HG03354 (cell line): ENCODE measurements at regions not wholly inside any gene's neighbourhood (a gene's known extent, or its start where the extent isn't known, plus 50 kb on each side); places are given as distances from the start of the nearest gene placed in this dataset.

Experiments used
- ATAC-seq: cut with Tn5 transposase; IDR thresholded peaks from one replicate; pipeline ENCODE4 v1.9.1; 2021; ENCODE audit warnings: mild to moderate bottlenecking; ENCODE audit not compliant: unreplicated experiment, poor library complexity, severe bottlenecking

- ATAC-seq: no peak
Observed at GRCh38 chr18:70991577-70991976, 702.7 kb downstream of the SOCS6 start.

- ATAC-seq: no peak
Observed at GRCh38 chr18:70985948-70986347, 697.1 kb downstream of the SOCS6 start.

- no peak for ATAC-seq
Observed at GRCh38 chr18:70982292-70982691, 693.4 kb downstream of the SOCS6 start.

- ATAC-seq: no peak
Observed at GRCh38 chr18:70981400-70982140, 692.7 kb downstream of the SOCS6 start.

- ATAC-seq: no peak
Observed at GRCh38 chr18:70973626-70974025, 684.8 kb downstream of the SOCS6 start.

GRCh38 chr18:70966419-70966818 lies 677.6 kb downstream of the SOCS6 start:
- no peak for ATAC-seq

- no peak for ATAC-seq
Observed at GRCh38 chr18:70961939-70962338, 673.1 kb downstream of the SOCS6 start.

GRCh38 chr18:70956554-70956953 lies 667.7 kb downstream of the SOCS6 start:
- no peak for ATAC-seq

GRCh38 chr18:70936160-70936559 lies 647.3 kb downstream of the SOCS6 start:
- ATAC-seq: no peak

GRCh38 chr18:70931942-70932814 lies 643.3 kb downstream of the SOCS6 start:
- no peak for ATAC-seq

GRCh38 chr18:70920840-70921374 lies 632.1 kb downstream of the SOCS6 start:
- ATAC-seq: no peak

- no peak for ATAC-seq
Observed at GRCh38 chr18:70907673-70908072, 618.8 kb downstream of the SOCS6 start.

GRCh38 chr18:70892381-70892780 lies 603.5 kb downstream of the SOCS6 start:
- no peak for ATAC-seq

- no peak for ATAC-seq
Observed at GRCh38 chr18:70870292-70870691, 581.4 kb downstream of the SOCS6 start.

- ATAC-seq: no peak
Observed at GRCh38 chr18:70848329-70848728, 559.5 kb downstream of the SOCS6 start.

GRCh38 chr18:70840649-70841048 lies 551.8 kb downstream of the SOCS6 start:
- no peak for ATAC-seq

GRCh38 chr18:70827632-70828031 lies 538.8 kb downstream of the SOCS6 start:
- no peak for ATAC-seq

- ATAC-seq: no peak
Observed at GRCh38 chr18:70826571-70826970, 537.7 kb downstream of the SOCS6 start.

GRCh38 chr18:70822691-70823090 lies 533.8 kb downstream of the SOCS6 start:
- ATAC-seq: no peak

GRCh38 chr18:70822117-70822516 lies 533.3 kb downstream of the SOCS6 start:
- ATAC-seq: no peak
